ENCODE measurements at regions not wholly inside any gene's neighbourhood (a gene's known extent, or its start where the extent isn't known, plus 50 kb on each side); places are given as distances from the start of the nearest gene placed in this dataset.

DNA sequence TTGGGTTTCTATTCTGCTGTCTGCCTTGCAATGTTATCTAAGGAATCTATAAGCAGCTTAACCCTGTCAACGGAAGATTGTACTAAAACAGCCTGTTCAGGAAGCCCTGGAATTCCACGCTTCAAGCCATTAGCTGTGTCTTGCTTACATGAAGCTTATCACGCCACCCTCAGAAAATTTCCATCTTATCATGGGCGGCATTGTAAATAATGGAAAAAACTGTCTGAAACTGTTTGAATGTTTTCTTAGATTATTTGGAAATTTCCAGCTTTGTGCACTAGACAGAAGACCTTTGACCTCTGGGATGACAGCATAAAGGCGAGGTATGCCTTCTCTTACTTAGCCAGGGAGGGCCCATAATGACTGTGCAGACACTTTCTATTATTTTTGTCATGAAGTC, 319.7 kb downstream of the KCNRG start:
- TF ChIP-seq, protein P1, sequence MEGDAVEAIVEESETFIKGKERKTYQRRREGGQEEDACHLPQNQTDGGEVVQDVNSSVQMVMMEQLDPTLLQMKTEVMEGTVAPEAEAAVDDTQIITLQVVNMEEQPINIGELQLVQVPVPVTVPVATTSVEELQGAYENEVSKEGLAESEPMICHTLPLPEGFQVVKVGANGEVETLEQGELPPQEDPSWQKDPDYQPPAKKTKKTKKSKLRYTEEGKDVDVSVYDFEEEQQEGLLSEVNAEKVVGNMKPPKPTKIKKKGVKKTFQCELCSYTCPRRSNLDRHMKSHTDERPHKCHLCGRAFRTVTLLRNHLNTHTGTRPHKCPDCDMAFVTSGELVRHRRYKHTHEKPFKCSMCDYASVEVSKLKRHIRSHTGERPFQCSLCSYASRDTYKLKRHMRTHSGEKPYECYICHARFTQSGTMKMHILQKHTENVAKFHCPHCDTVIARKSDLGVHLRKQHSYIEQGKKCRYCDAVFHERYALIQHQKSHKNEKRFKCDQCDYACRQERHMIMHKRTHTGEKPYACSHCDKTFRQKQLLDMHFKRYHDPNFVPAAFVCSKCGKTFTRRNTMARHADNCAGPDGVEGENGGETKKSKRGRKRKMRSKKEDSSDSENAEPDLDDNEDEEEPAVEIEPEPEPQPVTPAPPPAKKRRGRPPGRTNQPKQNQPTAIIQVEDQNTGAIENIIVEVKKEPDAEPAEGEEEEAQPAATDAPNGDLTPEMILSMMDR (IDR thresholded peaks at IDR 0.05): no peak
- no peak for TF ChIP-seq POLR2A (IDR thresholded peaks at IDR 0.05)
